ENCODE measurements at regions not wholly inside any gene's neighbourhood (a gene's known extent, or its start where the extent isn't known, plus 50 kb on each side); places are given as distances from the start of the nearest gene placed in this dataset.

- Histone ChIP-seq H3K9me3 (no peaks in the 10 kb centered on the region), H3K4me1 (replicated peaks) (peaks cover 7% of the 10 kb centered on the region), H3K36me3 (no peaks in the 10 kb centered on the region), H3K27me3 (replicated peaks; ENCODE audit: insufficient read depth) (no peaks in the 10 kb centered on the region), H3K4me3 (no peak overlapping the region), H3K27ac (peak overlapping the region in 1 of 2 donors; percentile 46)
- WGBS: 95% methylated on average over 10 of the region's 10 CpGs
- DNase-seq (ENCODE audit: low spot score): no peak
- TF ChIP-seq POLR2AphosphoS5 (IDR thresholded peaks at IDR 0.05) (no peak), POLR2A (IDR thresholded peaks at IDR 0.05) (no peak)
- TF ChIP-seq, protein P1, sequence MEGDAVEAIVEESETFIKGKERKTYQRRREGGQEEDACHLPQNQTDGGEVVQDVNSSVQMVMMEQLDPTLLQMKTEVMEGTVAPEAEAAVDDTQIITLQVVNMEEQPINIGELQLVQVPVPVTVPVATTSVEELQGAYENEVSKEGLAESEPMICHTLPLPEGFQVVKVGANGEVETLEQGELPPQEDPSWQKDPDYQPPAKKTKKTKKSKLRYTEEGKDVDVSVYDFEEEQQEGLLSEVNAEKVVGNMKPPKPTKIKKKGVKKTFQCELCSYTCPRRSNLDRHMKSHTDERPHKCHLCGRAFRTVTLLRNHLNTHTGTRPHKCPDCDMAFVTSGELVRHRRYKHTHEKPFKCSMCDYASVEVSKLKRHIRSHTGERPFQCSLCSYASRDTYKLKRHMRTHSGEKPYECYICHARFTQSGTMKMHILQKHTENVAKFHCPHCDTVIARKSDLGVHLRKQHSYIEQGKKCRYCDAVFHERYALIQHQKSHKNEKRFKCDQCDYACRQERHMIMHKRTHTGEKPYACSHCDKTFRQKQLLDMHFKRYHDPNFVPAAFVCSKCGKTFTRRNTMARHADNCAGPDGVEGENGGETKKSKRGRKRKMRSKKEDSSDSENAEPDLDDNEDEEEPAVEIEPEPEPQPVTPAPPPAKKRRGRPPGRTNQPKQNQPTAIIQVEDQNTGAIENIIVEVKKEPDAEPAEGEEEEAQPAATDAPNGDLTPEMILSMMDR (IDR thresholded peaks at IDR 0.05): no peak
- intact Hi-C loops (cut with DNase I): no loop called here
Measured at GRCh38 chr15:69552057-69552815, 99.6 kb downstream of the RPLP1 start.

GRCh38 chr15:69553686-69554085 is 101.1 kb downstream of the RPLP1 start:
- no peaks in the 10 kb centered on the region for H3K36me3 ChIP-seq
- WGBS: 92% methylated on average over 4 of the region's 4 CpGs
- H3K4me1 ChIP-seq (replicated peaks): peaks cover 7% of the 10 kb centered on the region
- no peak for DNase-seq (ENCODE audit: low spot score)
- H3K9me3 ChIP-seq: no peaks in the 10 kb centered on the region
- H3K27ac ChIP-seq: peak overlapping the region in 1 of 2 donors; percentile 51
- H3K27me3 ChIP-seq (replicated peaks; ENCODE audit: insufficient read depth): no peaks in the 10 kb centered on the region
- no peak overlapping the region for H3K4me3 ChIP-seq
- intact Hi-C loops (cut with DNase I): no loop called here
- TF ChIP-seq POLR2AphosphoS5 (IDR thresholded peaks at IDR 0.05) (no peak), POLR2A (IDR thresholded peaks at IDR 0.05) (no peak)
- TF ChIP-seq, protein P1 (IDR thresholded peaks at IDR 0.05): no peak

DNA sequence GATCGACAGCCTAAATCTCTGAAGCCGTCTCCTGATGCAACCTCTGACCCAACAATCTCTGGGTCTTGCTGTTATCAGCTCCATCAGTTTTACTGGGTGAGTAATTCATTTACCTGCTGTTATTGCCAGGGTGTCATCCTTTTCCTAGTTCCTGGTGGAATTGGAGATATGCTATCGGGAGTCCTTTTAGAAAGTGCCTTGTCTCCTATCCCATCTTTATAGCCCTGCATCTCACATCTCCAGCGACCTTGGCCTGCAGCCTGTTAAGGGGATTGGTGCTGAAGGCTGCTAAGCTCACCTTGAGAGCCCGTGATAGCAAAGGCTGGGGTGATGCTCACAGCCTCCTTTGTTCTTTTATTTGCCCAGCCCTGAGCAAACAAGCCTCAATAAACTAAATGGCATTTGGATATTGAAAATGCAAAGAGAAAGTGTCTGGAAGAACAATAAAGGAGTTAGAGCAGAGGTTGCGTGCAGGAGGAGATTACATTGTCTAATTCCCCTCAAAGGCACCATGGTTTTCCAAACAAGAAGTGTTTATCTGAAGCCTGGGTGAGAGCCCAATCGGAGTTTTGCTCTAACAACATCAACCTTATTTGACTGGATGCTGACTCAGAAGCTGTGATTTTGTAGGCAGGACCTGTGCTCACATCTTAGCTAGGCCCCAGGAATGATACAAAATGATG is 101.8 kb downstream of the RPLP1 start:
- Histone ChIP-seq H3K4me3 (no peak overlapping the region), H3K9me3 (no peaks in the 10 kb centered on the region), H3K4me1 (replicated peaks) (peaks cover 7% of the 10 kb centered on the region), H3K27ac (peak overlapping the region in 1 of 2 donors; percentile 51), H3K27me3 (replicated peaks; ENCODE audit: insufficient read depth) (no peaks in the 10 kb centered on the region), H3K36me3 (no peaks in the 10 kb centered on the region)
- peak; percentile 47 for TF ChIP-seq POLR2AphosphoS5 (IDR thresholded peaks at IDR 0.05)
- TF ChIP-seq, protein P1 (IDR thresholded peaks at IDR 0.05): no peak
- intact Hi-C loops (cut with DNase I): no loop called here
- peak; percentile 50 for DNase-seq (ENCODE audit: low spot score)
- 36% methylated on average over 7 of the region's 7 CpGs for WGBS

GRCh38 chr15:69555080-69555479 is 102.5 kb downstream of the RPLP1 start:
- Histone ChIP-seq H3K9me3 (no peaks in the 10 kb centered on the region), H3K4me1 (replicated peaks) (peaks cover 7% of the 10 kb centered on the region), H3K27ac (peak overlapping the region in 1 of 2 donors; percentile 37), H3K36me3 (no peaks in the 10 kb centered on the region), H3K4me3 (no peak overlapping the region), H3K27me3 (replicated peaks; ENCODE audit: insufficient read depth) (no peaks in the 10 kb centered on the region)
- intact Hi-C loops (cut with DNase I): no loop called here
- no peak for DNase-seq (ENCODE audit: low spot score)
- WGBS: 91% methylated on average over 8 of the region's 8 CpGs
- TF ChIP-seq POLR2A (IDR thresholded peaks at IDR 0.05) (no peak), POLR2AphosphoS5 (IDR thresholded peaks at IDR 0.05) (no peak)
- TF ChIP-seq, protein P1 (IDR thresholded peaks at IDR 0.05): no peak

Measured in prostate gland (tissue), 2 donors.